Keratinocyte (primary cell): ENCODE measurements at regions not wholly inside any gene's neighbourhood (a gene's known extent, or its start where the extent isn't known, plus 50 kb on each side); places are given as distances from the start of the nearest gene placed in this dataset.

Source experiments
- DNase-seq: peaks from one replicate; pipeline ENCODE4 v3.0.0-alpha.2; 2011; ENCODE audit warnings: low read depth, missing footprints, low spot score
- FAIRE-seq: peaks from 2 replicates; lab custom pipeline; 2011; peaks lifted over from hg19 to GRCh38; lab: Jason Lieb, UNC
- H2AFZ ChIP-seq: 2 replicates; pipeline ENCODE4 v1.6.0; 2012; ENCODE audit warnings: low read length, control low read depth, inconsistent platforms; ENCODE audit not compliant: control insufficient read depth
- H3K27ac ChIP-seq: 2 replicates; pipeline ENCODE4 v1.5.1; 2011; ENCODE audit warnings: low read length; ENCODE audit not compliant: control insufficient read depth, insufficient read depth
- H3K27me3 ChIP-seq: 3 replicates; pipeline ENCODE4 v1.6.0; 2011; ENCODE audit warnings: low read length; ENCODE audit not compliant: control insufficient read depth, insufficient read depth; ENCODE audit errors: extremely low read depth
- H3K36me3 ChIP-seq, 2 experiments: 2 replicates in 1 of 2; 3 replicates in 1 of 2; pipeline ENCODE4 v1.5.1; 2011; ENCODE audit warnings: low read length in 2 of 2, mild to moderate bottlenecking in 1 of 2; ENCODE audit not compliant: control insufficient read depth in 2 of 2, insufficient read depth in 2 of 2; ENCODE audit errors: extremely low read depth in 1 of 2
- H3K4me1 ChIP-seq: 3 replicates; pipeline ENCODE4 v1.5.1; 2011; ENCODE audit warnings: low read length; ENCODE audit not compliant: control insufficient read depth, insufficient read depth; ENCODE audit errors: extremely low read depth
- H3K4me2 ChIP-seq: 3 replicates; pipeline ENCODE4 v1.6.0; 2011; ENCODE audit warnings: low read depth, low read length; ENCODE audit not compliant: control insufficient read depth, insufficient read depth; ENCODE audit errors: extremely low read depth
- H3K4me3 ChIP-seq, 3 experiments: fragments of 200-600 bp in 1 of 3; sonication (generic) in 1 of 3; 2 replicates in 2 of 3; 3 replicates in 1 of 3; pipeline ENCODE4 v1.5.1; 2011 to 2016; ENCODE audit warnings: low read length in 3 of 3, mild to moderate bottlenecking in 3 of 3, control low read depth in 2 of 3, inconsistent platforms in 1 of 3, low read depth in 1 of 3, mixed read lengths in 1 of 3, mixed run types in 1 of 3, moderate library complexity in 1 of 3; ENCODE audit not compliant: control insufficient read depth in 2 of 3, insufficient read depth in 2 of 3; ENCODE audit errors: extremely low read depth in 1 of 3
- H3K79me2 ChIP-seq: 2 replicates; pipeline ENCODE4 v1.6.0; 2012; ENCODE audit warnings: low read length; ENCODE audit not compliant: control insufficient read depth, insufficient read depth
- H3K9ac ChIP-seq: 3 replicates; pipeline ENCODE4 v1.6.0; 2011; ENCODE audit warnings: low read length; ENCODE audit not compliant: control insufficient read depth, insufficient read depth; ENCODE audit errors: extremely low read depth
- H3K9me1 ChIP-seq: 3 replicates; pipeline ENCODE4 v1.6.0; 2011; ENCODE audit warnings: low read length; ENCODE audit not compliant: control insufficient read depth, insufficient read depth; ENCODE audit errors: extremely low read depth
- H3K9me3 ChIP-seq: 2 replicates; pipeline ENCODE4 v1.5.1; 2012; ENCODE audit warnings: low read depth, low read length; ENCODE audit not compliant: control insufficient read depth
- H4K20me1 ChIP-seq: 3 replicates; pipeline ENCODE4 v1.6.0; 2011; ENCODE audit warnings: low read length; ENCODE audit not compliant: control insufficient read depth, insufficient read depth; ENCODE audit errors: extremely low read depth
- CTCF ChIP-seq, 3 experiments: IDR thresholded peaks in 1 of 3; conservative IDR thresholded peaks in 1 of 3; optimal IDR thresholded peaks in 1 of 3; 2 replicates in 2 of 3; 3 replicates in 1 of 3; pipeline versions ENCODE3 to v1.5.1; 2011; ENCODE audit warnings: low read length in 3 of 3, mild to moderate bottlenecking in 3 of 3, moderate library complexity in 2 of 3, control low read depth in 1 of 3, inconsistent platforms in 1 of 3; ENCODE audit not compliant: insufficient read depth in 2 of 3; ENCODE audit errors: extremely low read depth in 1 of 3
- EZH2 ChIP-seq: IDR thresholded peaks from one replicate; pipeline ENCODE4 v1.6.1; 2012; ENCODE audit warnings: inconsistent platforms, mild to moderate bottlenecking, low read length, moderate library complexity
- dilution Hi-C: fragments of 300-500 bp; cut with MboI; formaldehyde crosslinking; loops from one replicate; pipeline ENCODE4 v1.7.0; 2020; ENCODE audit warnings: low sequenced_read_pairs; ENCODE audit not compliant: extremely low pct_ligation_motif_present

DNA sequence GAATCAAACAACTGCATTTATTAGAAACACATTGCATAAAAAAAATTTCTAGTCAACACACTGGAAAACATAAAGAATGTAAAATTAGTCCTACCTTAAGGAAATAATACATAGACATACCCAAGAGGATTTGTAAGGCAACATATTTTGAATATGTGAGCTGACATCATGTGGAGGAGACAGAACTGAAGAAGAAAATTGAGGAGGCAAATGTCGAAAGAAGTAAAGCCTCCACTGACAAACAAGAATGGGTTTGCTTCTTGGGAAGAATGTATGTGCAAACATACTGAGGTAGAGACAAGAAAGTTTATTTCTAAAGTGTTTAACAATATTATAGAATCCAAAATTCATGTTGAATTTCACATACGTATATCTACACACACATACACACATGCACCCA lies 363.0 kb upstream of the PDE4D start:
- TF ChIP-seq EZH2 (no peak), CTCF (optimal IDR thresholded peaks at IDR 0.05 in 1 of 3, IDR thresholded peaks at IDR 0.05 in 1 of 3, conservative IDR thresholded peaks at IDR 0.05 in 1 of 3; ENCODE audit: extremely low read depth in 1 of 3, insufficient read depth in 2 of 3, low read length in 3 of 3) (no peak)
- H3K36me3 ChIP-seq = no peaks in the 10 kb centered on the region
- no peak overlapping the region for H2AFZ ChIP-seq
- H3K27me3 ChIP-seq = no peaks in the 10 kb centered on the region
- no peaks in the 10 kb centered on the region for H3K9me1 ChIP-seq
- no peak overlapping the region for H3K27ac ChIP-seq
- DNase-seq (no peak), FAIRE-seq (no peak)
- H3K4me2 ChIP-seq = no peak overlapping the region
- H3K9me3 ChIP-seq = no peaks in the 10 kb centered on the region
- H3K9ac ChIP-seq = no peak overlapping the region
- dilution Hi-C loops = no loop called here
- no peaks in the 10 kb centered on the region for H3K4me1 ChIP-seq
- H3K79me2 ChIP-seq = no peaks in the 10 kb centered on the region
- no peaks in the 10 kb centered on the region for H4K20me1 ChIP-seq
- H3K4me3 ChIP-seq = no peak overlapping the region

- Histone ChIP-seq H3K4me1 (no peaks in the 10 kb centered on the region), H3K4me2 (no peak overlapping the region), H3K9me3 (no peaks in the 10 kb centered on the region), H3K79me2 (no peaks in the 10 kb centered on the region), H4K20me1 (no peaks in the 10 kb centered on the region), H3K4me3 (no peak overlapping the region), H3K36me3 (no peaks in the 10 kb centered on the region), H3K9me1 (no peaks in the 10 kb centered on the region), H2AFZ (no peak overlapping the region), H3K9ac (no peak overlapping the region), H3K27ac (no peak overlapping the region), H3K27me3 (no peaks in the 10 kb centered on the region)
- FAIRE-seq = no peak
- TF ChIP-seq CTCF (optimal IDR thresholded peaks at IDR 0.05 in 1 of 3, IDR thresholded peaks at IDR 0.05 in 1 of 3, conservative IDR thresholded peaks at IDR 0.05 in 1 of 3; ENCODE audit: extremely low read depth in 1 of 3, insufficient read depth in 2 of 3, low read length in 3 of 3) = no peak
- TF ChIP-seq EZH2 = no peak
- dilution Hi-C loops = no loop called here
- DNase-seq = no peak
These were observed 355.4 kb upstream of the PDE4D start for GRCh38 chr5:60248901-60249300.
